Vagina (tissue), 2 donors: ENCODE measurements at regions not wholly inside any gene's neighbourhood (a gene's known extent, or its start where the extent isn't known, plus 50 kb on each side); places are given as distances from the start of the nearest gene placed in this dataset.

Experiments used
- POLR2A ChIP-seq, 2 donors: fragments of 450-650 bp; IDR thresholded peaks; one replicate each; pipeline ENCODE4 v1.6.1; 2017; ENCODE audit warnings: antibody characterized with exemption in 2 of 2, mild to moderate bottlenecking in 2 of 2, moderate library complexity in 2 of 2
- TF ChIP-seq, protein P1 (sequence below), 3 experiments: fragments of 450-650 bp in 2 of 3; fragments of 200-600 bp in 1 of 3; sonication (generic) in 1 of 3; IDR thresholded peaks; one replicate each; pipeline ENCODE4 v1.5.1; 2017 to 2019; ENCODE audit warnings: antibody characterized with exemption in 3 of 3, mild to moderate bottlenecking in 2 of 3, moderate library complexity in 2 of 3

DNA sequence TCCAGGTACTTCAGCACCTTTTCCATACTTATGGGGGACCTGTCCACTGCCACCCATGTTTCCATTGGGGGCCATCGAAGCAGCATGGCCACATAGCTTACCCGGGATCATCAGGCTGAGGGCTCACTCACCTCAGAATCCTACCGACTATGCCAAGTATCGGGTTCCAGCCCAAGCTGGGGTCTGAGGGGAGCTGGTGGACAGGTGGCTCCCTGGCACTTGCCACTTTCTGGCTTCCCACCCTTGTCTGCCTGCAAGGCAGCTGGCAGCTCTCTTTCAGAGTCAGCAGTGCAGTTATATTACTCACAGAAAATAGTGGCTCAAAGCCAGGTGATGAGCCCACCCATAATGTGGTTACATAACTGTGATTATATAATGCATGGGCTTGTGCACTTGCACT, 1153.8 kb downstream of the STIM2 start:
- TF ChIP-seq, protein P1, sequence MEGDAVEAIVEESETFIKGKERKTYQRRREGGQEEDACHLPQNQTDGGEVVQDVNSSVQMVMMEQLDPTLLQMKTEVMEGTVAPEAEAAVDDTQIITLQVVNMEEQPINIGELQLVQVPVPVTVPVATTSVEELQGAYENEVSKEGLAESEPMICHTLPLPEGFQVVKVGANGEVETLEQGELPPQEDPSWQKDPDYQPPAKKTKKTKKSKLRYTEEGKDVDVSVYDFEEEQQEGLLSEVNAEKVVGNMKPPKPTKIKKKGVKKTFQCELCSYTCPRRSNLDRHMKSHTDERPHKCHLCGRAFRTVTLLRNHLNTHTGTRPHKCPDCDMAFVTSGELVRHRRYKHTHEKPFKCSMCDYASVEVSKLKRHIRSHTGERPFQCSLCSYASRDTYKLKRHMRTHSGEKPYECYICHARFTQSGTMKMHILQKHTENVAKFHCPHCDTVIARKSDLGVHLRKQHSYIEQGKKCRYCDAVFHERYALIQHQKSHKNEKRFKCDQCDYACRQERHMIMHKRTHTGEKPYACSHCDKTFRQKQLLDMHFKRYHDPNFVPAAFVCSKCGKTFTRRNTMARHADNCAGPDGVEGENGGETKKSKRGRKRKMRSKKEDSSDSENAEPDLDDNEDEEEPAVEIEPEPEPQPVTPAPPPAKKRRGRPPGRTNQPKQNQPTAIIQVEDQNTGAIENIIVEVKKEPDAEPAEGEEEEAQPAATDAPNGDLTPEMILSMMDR (IDR thresholded peaks at IDR 0.05) = no peak
- TF ChIP-seq POLR2A (IDR thresholded peaks at IDR 0.05) = no peak
